Stomach smooth muscle (tissue), 2 donors: ENCODE measurements at regions not wholly inside any gene's neighbourhood (a gene's known extent, or its start where the extent isn't known, plus 50 kb on each side); places are given as distances from the start of the nearest gene placed in this dataset.
"Not testable (repeated sequence)": the region's sequence is repeated elsewhere in the genome, so short reads cannot be mapped to it uniquely, and the experiment has no call there.

ENCODE experiments used
- H3K27ac ChIP-seq: one replicate; pipeline ENCODE4 v1.7.0; 2013; ENCODE audit warnings: mild to moderate bottlenecking, low read length, inconsistent platforms
- H3K27me3 ChIP-seq, 2 donors: one replicate each; pipeline ENCODE4 v1.7.0; 2013; ENCODE audit warnings: low read length in 2 of 2; ENCODE audit not compliant: insufficient read depth in 2 of 2, control insufficient read depth in 1 of 2
- H3K36me3 ChIP-seq, 2 donors: one replicate each; pipeline ENCODE4 v1.7.0; 2013; ENCODE audit warnings: low read length in 2 of 2; ENCODE audit not compliant: control insufficient read depth in 2 of 2, insufficient read depth in 2 of 2
- H3K4me1 ChIP-seq: one replicate; pipeline ENCODE4 v1.7.0; 2013; ENCODE audit warnings: low read length; ENCODE audit not compliant: control insufficient read depth, insufficient read depth
- H3K4me3 ChIP-seq, 2 donors: one replicate each; pipeline ENCODE4 v1.7.0; 2013; ENCODE audit warnings: low read length in 2 of 2
- H3K9ac ChIP-seq, 2 donors: one replicate each; pipeline ENCODE4 v1.7.0; 2013; ENCODE audit warnings: low read length in 2 of 2, mild to moderate bottlenecking in 1 of 2
- H3K9me3 ChIP-seq, 2 donors: one replicate each; pipeline ENCODE4 v1.7.0; 2013; ENCODE audit warnings: low read length in 2 of 2; ENCODE audit not compliant: control insufficient read depth in 2 of 2
- donor health status: healthy.
- donor health status: Pancreatic carcinoma.

DNA sequence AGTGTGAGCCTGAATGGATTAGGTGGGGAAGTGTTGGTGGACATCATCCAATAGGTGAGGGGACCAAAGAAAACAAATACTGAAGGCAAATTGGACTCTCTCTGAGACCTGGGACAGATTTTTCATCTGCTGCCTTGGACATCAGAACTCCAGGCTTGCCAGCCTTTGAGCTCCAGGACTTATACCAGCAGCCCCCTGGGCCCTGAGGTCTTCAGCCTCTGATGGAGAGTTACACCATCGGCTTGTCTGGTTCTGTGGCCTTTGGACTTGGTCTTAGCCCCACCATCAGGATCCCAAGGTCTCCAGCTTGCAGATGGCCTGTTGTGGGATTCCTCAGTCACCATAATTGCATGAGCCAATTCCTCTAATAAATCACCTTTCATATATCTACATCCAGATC, 80.8 kb upstream of the SLC8A3 start:
- Histone ChIP-seq H3K27ac (no peak overlapping the region), H3K4me1 (no peaks in the 10 kb centered on the region), H3K27me3 (no peaks in the 10 kb centered on the region), H3K36me3 (no peaks in the 10 kb centered on the region), H3K4me3 (no peak overlapping the region), H3K9me3 (no peaks in the 10 kb centered on the region), H3K9ac (no peak overlapping the region)

DNA sequence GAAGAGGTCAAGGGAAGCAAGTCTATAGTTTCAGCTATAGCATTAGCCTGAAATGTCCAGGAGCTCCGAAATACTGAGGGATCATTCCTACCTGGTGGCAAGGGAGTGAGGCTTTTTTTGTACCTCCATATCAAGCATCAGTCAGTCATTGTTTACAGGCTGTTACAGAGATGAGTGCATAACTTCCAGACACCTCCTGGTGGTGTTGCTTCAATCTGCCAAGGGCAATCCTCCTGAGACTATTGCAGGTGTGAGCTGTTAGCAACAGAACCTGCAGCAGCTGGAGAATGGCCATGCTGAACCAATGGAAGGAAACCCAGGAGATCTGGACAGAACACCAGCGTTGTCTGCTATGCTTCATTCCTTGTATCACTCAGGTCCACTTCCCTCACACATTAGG, 80.0 kb upstream of the SLC8A3 start:
- Histone ChIP-seq H3K9me3 (no peaks in the 10 kb centered on the region), H3K9ac (no peak overlapping the region), H3K36me3 (no peaks in the 10 kb centered on the region), H3K27ac (no peak overlapping the region), H3K4me3 (no peak overlapping the region), H3K27me3 (no peaks in the 10 kb centered on the region), H3K4me1 (no peaks in the 10 kb centered on the region)

DNA sequence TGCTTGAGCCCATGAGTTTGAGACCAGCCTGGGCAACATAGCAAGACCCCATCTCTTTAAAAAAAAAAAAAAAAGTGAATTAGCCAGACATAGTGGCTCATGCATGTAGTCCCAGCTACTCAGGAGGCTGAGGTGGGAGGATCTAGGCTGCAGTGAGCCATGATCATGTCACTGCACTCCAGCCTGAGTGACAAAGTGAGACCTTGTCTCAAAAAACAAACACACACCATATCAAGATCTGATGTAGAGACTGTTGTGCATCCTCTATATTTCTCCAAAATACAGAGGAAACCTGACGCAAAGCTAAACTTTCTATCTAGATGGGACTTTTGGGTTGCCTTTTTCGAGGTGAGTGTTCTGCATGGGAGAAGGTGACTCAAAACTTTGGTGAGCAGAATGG, 77.4 kb upstream of the SLC8A3 start:
- Histone ChIP-seq H3K27me3 (no peaks in the 10 kb centered on the region), H3K4me1 (no peaks in the 10 kb centered on the region)

GRCh38 chr14:70265422-70265821, 76.7 kb upstream of the SLC8A3 start:
- H3K27ac ChIP-seq = no peak overlapping the region
- no peaks in the 10 kb centered on the region for H3K36me3 ChIP-seq
- H3K9ac ChIP-seq = no peak overlapping the region

More for the DNA sequence above, 77.4 kb upstream of the SLC8A3 start:
- H3K9ac ChIP-seq = no peak overlapping the region
- no peaks in the 10 kb centered on the region for H3K36me3 ChIP-seq
- no peak overlapping the region for H3K27ac ChIP-seq
- no peaks in the 10 kb centered on the region for H3K9me3 ChIP-seq
- no peak overlapping the region for H3K4me3 ChIP-seq

DNA sequence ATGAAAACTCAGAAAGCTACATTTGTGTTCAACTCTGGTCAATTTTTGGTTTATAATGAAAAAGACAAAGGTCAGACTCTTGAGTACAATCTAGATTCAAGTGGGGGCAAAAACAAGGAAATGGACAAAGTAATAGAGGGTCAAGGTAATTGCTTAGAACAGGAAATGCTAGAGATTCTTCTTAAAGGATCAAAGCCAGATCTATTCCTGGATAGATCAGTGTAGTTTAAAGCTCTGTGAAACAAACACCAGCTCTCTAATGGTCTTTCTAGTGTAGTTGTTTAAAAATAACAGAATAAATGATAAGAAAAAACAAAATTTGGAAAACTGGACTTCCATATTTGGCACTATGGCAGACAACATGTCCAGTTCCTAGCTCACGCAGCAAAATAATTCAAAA, 70.7 kb upstream of the SLC8A3 start:
- peaks cover 7 to 9% of the 10 kb centered on the region in 2 donors for H3K27me3 ChIP-seq
- H3K9ac ChIP-seq = no peak overlapping the region
- no peaks in the 10 kb centered on the region for H3K4me1 ChIP-seq
- H3K9me3 ChIP-seq = no peaks in the 10 kb centered on the region
- no peak overlapping the region for H3K27ac ChIP-seq
- no peaks in the 10 kb centered on the region for H3K36me3 ChIP-seq
- no peak overlapping the region for H3K4me3 ChIP-seq

More at GRCh38 chr14:70265422-70265821, 76.7 kb upstream of the SLC8A3 start:
- H3K9me3 ChIP-seq = no peaks in the 10 kb centered on the region
- no peaks in the 10 kb centered on the region for H3K27me3 ChIP-seq
- no peak overlapping the region for H3K4me3 ChIP-seq
- no peaks in the 10 kb centered on the region for H3K4me1 ChIP-seq

GRCh38 chr14:70257526-70257925, 68.8 kb upstream of the SLC8A3 start:
- no peaks in the 10 kb centered on the region for H3K36me3 ChIP-seq
- no peaks in the 10 kb centered on the region for H3K9me3 ChIP-seq
- no peak overlapping the region for H3K4me3 ChIP-seq
- H3K9ac ChIP-seq = no peak overlapping the region
- no peak overlapping the region for H3K27ac ChIP-seq
- H3K4me1 ChIP-seq = no peaks in the 10 kb centered on the region
- peaks cover 7 to 11% of the 10 kb centered on the region in 2 donors for H3K27me3 ChIP-seq

- Histone ChIP-seq H3K4me3 (no peak overlapping the region), H3K36me3 (no peaks in the 10 kb centered on the region), H3K4me1 (no peaks in the 10 kb centered on the region), H3K9me3 (no peaks in the 10 kb centered on the region), H3K9ac (no peak overlapping the region), H3K27me3 (peaks cover 7 to 12% of the 10 kb centered on the region in 2 donors), H3K27ac (no peak overlapping the region)
These were observed 67.8 kb upstream of the SLC8A3 start for GRCh38 chr14:70256601-70257000.

DNA sequence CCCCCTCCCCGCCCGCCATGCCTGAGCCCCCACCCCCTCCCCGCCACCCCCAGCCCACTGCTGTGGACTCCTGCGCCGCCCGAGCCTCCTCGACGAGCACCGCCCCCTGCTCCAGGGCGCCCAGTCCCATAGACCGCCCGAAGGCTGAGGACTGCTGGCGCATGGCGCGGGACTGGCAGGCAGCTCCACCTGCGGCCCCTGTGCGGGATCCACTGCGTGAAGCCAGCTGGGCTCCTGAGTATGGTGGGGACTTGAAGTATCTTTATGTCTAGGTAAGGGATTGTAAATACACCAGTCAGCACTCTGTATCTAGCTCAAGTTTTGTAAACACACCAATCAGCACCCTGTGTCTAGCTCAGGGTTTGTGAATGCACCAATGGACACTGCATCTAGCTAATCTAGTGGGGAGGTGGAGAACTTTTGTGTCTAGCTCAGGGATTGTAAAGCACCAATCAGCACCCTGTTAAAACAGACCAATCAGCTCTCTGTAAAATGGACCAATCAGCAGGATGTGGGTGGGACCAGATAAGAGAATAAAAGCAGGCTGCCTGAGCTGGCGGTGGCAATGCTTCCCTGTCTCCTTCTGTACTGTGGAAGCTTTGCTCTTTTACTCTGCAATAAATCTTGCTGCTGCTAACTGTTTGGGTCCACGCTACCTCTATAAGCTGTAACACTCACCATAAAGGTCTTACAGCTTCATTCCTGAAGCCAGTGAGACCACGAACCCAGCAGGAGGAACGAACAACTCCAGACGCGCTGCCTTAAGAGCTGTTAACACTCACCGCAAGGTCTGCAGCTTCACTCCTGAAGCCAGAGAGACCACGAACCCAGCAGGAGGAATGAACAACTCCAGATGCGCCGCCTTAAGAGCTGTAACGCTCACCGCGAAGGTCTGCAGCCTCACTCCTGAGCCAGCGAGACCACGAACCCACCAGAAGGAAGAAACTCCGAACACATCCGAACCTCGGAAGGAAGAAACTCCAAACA, 66.6 kb upstream of the SLC8A3 start:
- H3K9me3 ChIP-seq, H3K36me3 ChIP-seq, H3K9ac ChIP-seq, H3K27ac ChIP-seq, H3K4me1 ChIP-seq: not testable (repeated sequence)
- Histone ChIP-seq H3K4me3 (peak overlapping the region in 1 of 2 donors; percentile 40), H3K27me3 (peaks cover 7 to 12% of the 10 kb centered on the region in 2 donors)

GRCh38 chr14:70254476-70254961, 65.8 kb upstream of the SLC8A3 start:
- Histone ChIP-seq H3K27ac (no peak overlapping the region), H3K9ac (no peak overlapping the region), H3K4me1 (no peaks in the 10 kb centered on the region), H3K4me3 (peak overlapping the region in 1 of 2 donors; percentile 55), H3K36me3 (no peaks in the 10 kb centered on the region), H3K9me3 (no peaks in the 10 kb centered on the region), H3K27me3 (peaks cover 7 to 12% of the 10 kb centered on the region in 2 donors)

- H3K9me3 ChIP-seq, H3K36me3 ChIP-seq: not testable (repeated sequence)
- peaks cover 7 to 12% of the 10 kb centered on the region in 2 donors for H3K27me3 ChIP-seq
These were observed 64.8 kb upstream of the SLC8A3 start for GRCh38 chr14:70253547-70253946.

DNA sequence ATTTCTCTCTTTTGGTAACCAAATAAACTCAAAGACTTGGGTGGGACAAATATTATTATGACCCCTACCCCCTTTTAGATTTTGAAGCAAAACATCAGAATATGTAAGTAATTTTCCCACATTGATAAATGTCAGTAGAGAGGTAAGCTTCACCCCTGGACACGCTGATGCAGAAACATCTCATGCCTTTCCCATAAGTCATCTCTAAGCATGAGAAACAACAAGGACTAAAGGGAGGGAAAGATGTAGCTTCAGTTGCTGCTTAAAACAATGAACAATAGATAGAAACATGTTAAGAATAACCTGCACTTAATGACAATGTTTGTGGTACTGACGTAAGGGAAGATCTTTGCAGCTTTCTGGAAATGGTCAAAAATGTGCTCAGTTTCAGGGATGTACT, 56.3 kb upstream of the SLC8A3 start:
- H3K9ac ChIP-seq = no peak overlapping the region
- no peaks in the 10 kb centered on the region for H3K36me3 ChIP-seq
- H3K4me3 ChIP-seq = no peak overlapping the region
- no peaks in the 10 kb centered on the region for H3K4me1 ChIP-seq
- H3K27ac ChIP-seq = no peak overlapping the region
- peaks cover 0 to 2% of the 10 kb centered on the region in 2 donors for H3K27me3 ChIP-seq
- H3K9me3 ChIP-seq = no peaks in the 10 kb centered on the region

More at GRCh38 chr14:70253547-70253946, 64.8 kb upstream of the SLC8A3 start:
- H3K9ac ChIP-seq, H3K4me3 ChIP-seq, H3K4me1 ChIP-seq, H3K27ac ChIP-seq: not testable (repeated sequence)
